ENCODE measurements at regions not wholly inside any gene's neighbourhood (a gene's known extent, or its start where the extent isn't known, plus 50 kb on each side); places are given as distances from the start of the nearest gene placed in this dataset.

GRCh38 chrY:15402451-15402850 is 878.1 kb downstream of the NLGN4Y start:
- intact Hi-C loops (cut with micrococcal nuclease), result no loop called here

DNA sequence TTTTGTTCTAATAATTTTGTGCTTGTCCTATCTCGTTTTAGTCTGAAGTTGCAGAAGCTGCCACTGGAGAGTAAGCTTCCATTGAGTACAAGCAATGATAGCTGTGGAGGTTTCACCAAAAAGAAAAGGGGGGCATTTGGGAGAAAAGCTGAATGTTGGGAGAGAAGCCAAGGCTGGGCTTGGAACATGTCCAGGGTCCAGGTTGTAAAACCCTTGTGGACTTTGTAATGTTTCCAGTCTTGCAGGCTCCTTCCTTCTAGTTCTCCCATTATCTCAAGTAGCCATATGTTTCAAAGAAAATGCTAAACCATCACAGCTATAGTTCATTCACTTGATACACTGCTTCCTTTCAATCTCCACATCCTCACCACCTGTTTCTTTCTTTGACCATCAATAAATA is 880.2 kb downstream of the NLGN4Y start:
- intact Hi-C loops (cut with micrococcal nuclease), result no loop called here

DNA sequence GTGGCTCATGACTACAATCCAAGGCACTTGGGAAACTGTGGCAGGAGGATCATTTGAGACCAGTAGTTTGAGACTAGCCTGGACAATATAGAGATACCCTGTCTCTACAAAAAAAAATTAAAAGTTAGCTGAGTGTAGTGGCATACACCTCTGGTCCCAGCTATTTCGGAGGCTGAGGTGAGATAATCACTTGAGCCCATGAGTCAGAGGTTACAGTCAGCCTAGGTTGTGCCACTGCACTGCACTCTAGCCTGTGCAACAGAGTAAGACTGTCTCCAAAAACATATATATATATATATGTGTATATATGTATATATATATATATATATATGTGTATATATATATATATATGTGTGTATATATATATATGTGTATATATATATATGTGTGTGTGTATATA is 890.8 kb downstream of the NLGN4Y start:
- intact Hi-C loops (cut with micrococcal nuclease), result no loop called here

DNA sequence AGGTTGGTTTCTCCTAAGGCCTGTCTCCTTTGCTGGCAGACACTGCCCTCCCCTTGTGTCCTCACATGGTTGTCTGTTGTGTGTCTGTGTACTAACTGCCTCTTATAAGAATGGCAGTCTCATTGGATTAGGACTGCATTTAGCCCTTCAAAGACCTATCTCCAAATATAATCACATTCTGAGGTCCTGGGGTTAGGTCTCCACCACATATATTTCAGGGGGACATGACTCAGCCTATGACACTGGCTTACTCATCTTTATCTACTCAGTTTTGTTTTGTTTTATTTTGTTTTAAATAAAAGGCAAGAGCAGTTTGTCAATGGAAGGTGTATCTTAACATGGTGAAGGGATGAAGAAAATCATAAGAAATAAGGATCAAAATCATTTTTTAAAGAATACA is 894.3 kb downstream of the NLGN4Y start:
- intact Hi-C loops (cut with micrococcal nuclease), result no loop called here

DNA sequence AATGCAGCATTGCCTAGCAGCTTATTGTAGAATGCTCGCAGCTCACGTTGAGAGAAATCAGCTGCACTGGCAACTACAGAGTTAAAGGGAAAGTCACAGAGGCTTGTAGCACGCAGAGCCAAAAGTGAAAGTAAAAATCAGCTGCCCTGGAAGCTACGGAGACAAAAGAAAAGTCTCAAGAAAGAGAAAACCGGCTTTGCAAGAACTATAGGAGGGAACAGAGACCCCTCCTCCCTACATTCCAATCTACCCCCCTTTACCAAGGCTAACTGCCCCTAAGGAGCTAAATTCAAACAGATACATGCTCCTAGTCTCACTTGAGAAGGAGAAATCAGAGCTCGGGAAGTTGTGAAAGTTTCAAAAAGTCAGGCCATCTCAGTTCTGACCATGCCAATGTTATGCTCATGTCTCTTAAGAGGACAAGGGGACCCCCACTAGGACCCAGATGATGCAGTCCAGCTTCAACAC is 900.4 kb downstream of the NLGN4Y start:
- intact Hi-C loops (cut with micrococcal nuclease), result loop anchor here (5.0 kb wide), 1 partner anchor 33 kb away; no protein-coding TSS in a partner anchor

DNA sequence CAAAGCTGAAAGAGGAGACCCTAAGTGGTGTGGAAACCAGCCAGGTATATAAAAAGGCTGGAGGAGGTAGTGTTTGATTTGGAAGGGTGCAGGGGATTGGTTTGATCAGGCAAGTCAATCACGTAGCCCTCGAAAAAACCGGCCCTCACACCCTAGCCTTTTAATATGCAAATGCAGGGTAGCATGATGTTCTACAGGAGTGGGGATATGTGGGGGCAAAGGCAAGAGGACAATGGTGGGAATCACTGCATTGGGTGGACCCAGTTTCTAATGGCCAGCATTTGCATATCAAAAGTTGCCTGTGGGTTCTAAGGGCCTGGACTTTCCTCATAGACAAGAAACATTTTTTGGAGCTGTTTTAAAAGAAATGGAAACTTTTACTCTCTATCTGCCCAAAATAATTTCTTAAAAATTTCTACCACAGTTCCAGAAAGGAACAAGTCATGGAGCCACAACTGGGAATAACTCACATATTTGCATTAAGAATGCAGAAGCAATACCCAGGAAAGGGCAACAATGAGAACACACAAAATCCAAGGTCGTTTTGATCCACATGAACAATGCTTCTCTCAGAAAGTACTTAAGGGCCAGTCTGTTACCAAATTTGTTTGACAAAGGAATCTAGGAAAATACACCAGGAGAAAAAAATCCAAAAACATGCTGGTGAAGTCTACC is 915.8 kb downstream of the NLGN4Y start:
- intact Hi-C loops (cut with micrococcal nuclease), result loop anchor here (2.0 kb wide), 1 partner anchor 17 kb away; no protein-coding TSS in a partner anchor

GRCh38 chrY:15440696-15441408 is 916.5 kb downstream of the NLGN4Y start:
- intact Hi-C loops (cut with micrococcal nuclease), result loop anchor here (2.0 kb wide), 1 partner anchor 16 kb away; no protein-coding TSS in a partner anchor

GRCh38 chrY:15441878-15442277 is 917.5 kb downstream of the NLGN4Y start:
- intact Hi-C loops (cut with micrococcal nuclease), result loop anchor here (2.0 kb wide), 1 partner anchor 15 kb away; no protein-coding TSS in a partner anchor

GRCh38 chrY:15445871-15446270 is 921.5 kb downstream of the NLGN4Y start:
- intact Hi-C loops (cut with micrococcal nuclease), result no loop called here

GRCh38 chrY:15446861-15447260 is 922.5 kb downstream of the NLGN4Y start:
- intact Hi-C loops (cut with micrococcal nuclease), result no loop called here

- intact Hi-C loops (cut with micrococcal nuclease), result no loop called here
Measured at GRCh38 chrY:15447959-15448358, 923.6 kb downstream of the NLGN4Y start.

DNA sequence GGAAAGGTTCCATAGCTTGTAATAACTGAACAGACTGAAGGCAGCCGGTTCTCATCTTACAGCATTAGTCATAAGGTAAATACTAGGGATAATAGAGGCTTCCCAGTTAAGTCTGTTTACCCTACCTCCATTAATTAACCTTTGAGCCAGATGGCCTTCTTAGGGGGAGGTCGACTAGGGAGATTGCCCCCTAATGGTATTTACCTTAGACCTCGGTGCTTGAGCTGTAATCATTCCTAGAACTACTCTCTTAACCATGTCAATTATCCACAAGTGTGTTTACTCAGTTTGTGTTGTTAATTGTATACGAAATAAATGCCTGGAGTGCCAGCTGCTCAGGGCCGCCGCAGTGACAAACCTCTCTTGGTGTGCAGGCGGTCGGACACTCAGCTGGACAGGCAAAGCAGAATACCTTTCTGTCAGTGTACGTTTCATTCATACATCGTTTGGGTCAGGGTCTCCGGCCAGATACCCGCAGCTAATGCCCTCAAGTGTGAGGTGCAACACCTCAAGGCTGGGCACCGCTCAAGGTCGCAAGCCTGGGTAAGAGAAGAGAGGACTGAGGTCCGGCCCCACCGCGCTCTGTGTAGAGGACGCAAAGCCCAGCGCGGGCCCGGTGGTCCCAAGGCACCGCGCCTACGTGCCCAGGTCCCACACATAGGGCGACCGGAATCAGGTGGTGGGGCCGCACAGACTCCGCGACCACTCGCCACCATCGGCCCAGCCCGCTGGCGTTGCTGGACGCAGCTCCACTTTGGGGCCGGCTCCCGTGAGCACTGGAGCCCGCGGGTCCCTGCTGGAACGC is 931.0 kb downstream of the NLGN4Y start:
- intact Hi-C loops (cut with micrococcal nuclease), result loop anchor here (5.0 kb wide), 1 partner anchor 33 kb away; no protein-coding TSS in a partner anchor

DNA sequence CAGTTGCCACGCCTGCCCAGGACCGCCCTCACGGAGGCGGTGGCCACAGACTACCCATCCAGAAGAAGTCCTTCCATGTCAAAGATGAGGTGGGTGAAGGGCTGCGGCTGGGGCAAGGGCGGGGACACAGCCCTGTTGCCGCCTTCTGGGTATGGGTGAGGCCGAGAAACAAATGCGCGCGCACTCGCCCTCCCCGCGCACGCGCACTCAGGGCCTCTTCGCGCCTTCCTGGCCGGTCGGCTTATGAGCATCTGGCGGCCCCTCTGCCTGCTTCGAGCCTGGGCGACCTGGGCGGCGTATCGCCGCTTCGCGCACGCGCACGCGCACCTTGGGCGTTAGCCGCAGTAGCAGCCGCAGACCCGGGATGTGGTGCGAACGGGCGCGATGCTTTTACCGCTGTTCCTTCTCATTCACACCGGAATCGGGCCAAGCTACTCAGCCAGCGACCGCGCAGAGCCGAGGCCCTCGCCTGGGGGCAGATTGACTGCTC is 931.7 kb downstream of the NLGN4Y start:
- intact Hi-C loops (cut with micrococcal nuclease), result loop anchor here (2.0 to 5.0 kb wide), 2 partner anchors 15 to 34 kb away; no protein-coding TSS in a partner anchor

DNA sequence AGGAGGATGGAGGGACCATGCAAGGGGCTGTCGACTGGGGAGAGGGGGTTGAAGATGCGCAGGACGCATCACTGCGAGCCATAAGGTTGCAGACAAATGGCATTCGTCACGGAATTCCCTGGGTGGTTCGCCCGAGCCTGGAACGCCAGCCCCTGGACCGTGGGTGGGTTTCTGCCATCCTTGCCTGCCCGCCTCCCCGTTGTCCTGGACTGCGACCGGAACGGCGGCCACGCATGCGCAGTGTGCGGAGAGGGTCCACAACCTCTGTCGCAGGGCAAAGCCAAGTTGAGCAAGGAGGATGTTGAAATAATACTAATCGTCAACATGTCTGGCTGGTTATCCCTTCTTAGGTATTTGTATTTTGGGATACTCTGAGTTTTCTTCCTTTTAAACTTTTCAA is 932.2 kb downstream of the NLGN4Y start:
- intact Hi-C loops (cut with micrococcal nuclease), result loop anchor here (2.0 to 5.0 kb wide), 2 partner anchors 16 to 34 kb away; no protein-coding TSS in a partner anchor

DNA sequence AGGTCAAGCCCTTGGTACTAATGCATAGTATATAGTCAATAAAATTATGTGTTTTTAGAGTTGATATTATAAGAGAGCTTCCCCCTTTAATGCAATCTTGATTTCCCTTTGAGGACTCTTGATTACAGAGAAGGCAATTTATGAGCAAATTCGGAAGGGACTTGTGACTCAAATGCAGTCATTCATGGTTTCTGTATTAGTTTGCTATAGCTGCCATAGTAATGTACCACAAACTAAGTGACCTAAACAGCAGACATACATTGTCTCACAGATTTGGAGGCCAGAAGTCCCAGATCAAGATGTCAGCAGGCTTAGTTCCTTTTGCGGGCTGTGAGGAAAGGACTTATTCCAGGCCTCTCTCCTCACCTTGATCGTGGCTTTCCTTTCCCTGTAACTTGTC is 933.4 kb downstream of the NLGN4Y start:
- intact Hi-C loops (cut with micrococcal nuclease), result loop anchor here (2.0 to 5.0 kb wide), 2 partner anchors 17 to 35 kb away; no protein-coding TSS in a partner anchor

DNA sequence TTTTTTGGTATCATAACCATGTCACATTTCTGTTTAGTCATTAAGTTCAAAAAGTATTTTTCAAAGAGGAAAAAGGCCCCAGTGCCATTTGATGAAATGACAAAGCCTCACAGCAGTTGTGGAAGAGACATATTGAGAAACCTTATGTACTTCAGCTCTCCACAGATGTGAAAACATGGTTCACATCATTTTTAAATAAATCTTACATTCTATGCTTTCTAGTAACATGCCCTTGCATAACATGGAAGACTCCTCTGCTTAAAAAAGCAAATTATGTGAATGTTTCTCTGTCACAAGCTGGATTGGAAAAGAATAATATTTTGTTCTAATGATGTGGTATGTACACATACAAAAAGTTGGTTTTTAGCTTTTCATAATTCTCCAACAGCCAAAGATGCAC is 934.1 kb downstream of the NLGN4Y start:
- intact Hi-C loops (cut with micrococcal nuclease), result loop anchor here (5.0 kb wide), 1 partner anchor 36 kb away; no protein-coding TSS in a partner anchor

DNA sequence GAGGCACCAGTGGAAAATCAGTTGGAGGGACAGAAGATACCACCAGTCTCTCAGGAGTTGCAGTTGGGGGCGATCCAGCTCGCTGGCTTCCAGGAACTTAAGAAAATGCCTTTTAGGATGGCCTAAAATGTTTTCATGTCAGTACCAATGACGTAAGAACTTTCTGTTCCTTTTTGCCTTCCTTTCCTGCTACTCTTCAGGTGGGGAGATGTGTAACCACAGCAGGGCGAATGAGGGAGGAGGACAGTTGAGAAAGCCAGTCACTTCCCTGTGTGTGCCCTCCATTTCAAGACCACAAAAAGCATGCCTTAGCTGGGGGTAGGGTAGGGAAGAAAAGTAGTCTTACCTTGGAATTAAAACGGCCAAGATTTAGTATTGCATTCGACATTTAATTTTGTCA is 941.6 kb downstream of the NLGN4Y start:
- intact Hi-C loops (cut with micrococcal nuclease), result no loop called here

DNA sequence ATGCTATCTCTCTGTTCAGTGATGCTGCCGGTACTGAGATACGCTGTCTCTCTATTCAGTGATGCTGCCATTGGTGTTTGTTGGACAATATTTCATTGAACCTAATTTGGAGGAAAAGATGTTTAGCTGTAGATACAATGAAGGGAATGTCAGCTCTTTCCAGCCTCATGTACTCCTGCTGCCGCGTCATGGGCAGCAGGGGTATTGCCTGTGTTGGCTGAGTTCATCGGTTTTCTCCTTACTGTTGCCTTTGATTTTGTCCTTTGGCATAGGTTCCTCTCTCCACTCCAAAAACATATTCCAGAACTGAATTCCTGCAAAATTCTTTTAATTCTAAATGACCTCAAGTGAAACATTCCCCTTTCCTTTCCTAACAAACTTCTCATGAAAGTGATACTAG is 942.6 kb downstream of the NLGN4Y start:
- intact Hi-C loops (cut with micrococcal nuclease), result no loop called here

DNA sequence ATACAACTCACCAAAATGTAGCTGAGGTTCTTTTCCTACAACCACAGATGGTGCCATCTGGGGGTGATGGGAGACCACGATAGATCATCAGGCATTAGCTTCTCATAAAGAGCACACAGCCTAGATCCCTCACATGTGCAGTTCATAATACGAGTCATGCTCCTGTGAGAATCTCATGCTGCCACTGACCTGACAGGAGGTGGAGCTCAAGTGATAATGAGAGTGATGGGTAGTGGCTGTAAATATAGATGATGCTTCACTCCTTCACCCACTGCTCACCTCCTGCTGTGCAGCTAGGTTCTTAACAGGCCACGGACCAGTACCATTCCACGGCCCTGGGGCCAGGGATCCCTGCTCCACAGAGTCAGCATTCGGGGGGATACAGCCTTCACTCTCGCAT is 943.8 kb downstream of the NLGN4Y start:
- intact Hi-C loops (cut with micrococcal nuclease), result no loop called here

- intact Hi-C loops (cut with micrococcal nuclease), result no loop called here
Measured at GRCh38 chrY:15471371-15471770, 947.0 kb downstream of the NLGN4Y start.

- intact Hi-C loops (cut with micrococcal nuclease), result no loop called here
Measured at GRCh38 chrY:15478348-15478963, 954.1 kb downstream of the NLGN4Y start.

Data from T-helper 2 cell treated with Interferon-gamma antibody and Interleukin-4, amounts not matched to agents 100 ng/mL and 5 ng/mL, for 36 hours (primary cell).